GM23338 (cell line): ENCODE measurements at regions not wholly inside any gene's neighbourhood (a gene's known extent, or its start where the extent isn't known, plus 50 kb on each side); places are given as distances from the start of the nearest gene placed in this dataset.

ENCODE experiments used
- ATAC-seq: fragments of 200-7000 bp; cut with Tn5 transposase; 3 replicates; pipeline ENCODE4 v1.9.1; 2020
- DNase-seq: peaks from one replicate; pipeline ENCODE4 v3.0.0-alpha.2; 2015; ENCODE audit warnings: low spot score
- H2AFZ ChIP-seq: fragments of 200-600 bp; sonication (generic); 2 replicates; pipeline ENCODE4 v1.8.0; 2016; ENCODE audit warnings: antibody characterized with exemption, mild to moderate bottlenecking, moderate library complexity
- H3F3A ChIP-seq: fragments of 200-600 bp; sonication (generic); replicated peaks from 2 replicates; pipeline ENCODE4 v1.8.0; 2017; ENCODE audit warnings: antibody characterized with exemption, mixed run types, low read depth
- H3K27ac ChIP-seq: fragments of 200-600 bp; sonication (generic); 2 replicates; pipeline ENCODE4 v1.6.1; 2016; ENCODE audit warnings: low read depth
- H3K27me3 ChIP-seq: fragments of 200-600 bp; sonication (generic); 2 replicates; pipeline ENCODE4 v1.8.0; 2016; ENCODE audit warnings: mild to moderate bottlenecking, mixed run types, moderate library complexity; ENCODE audit not compliant: insufficient read depth
- H3K36me3 ChIP-seq: fragments of 200-600 bp; sonication (generic); 2 replicates; pipeline ENCODE4 v1.8.0; 2016; ENCODE audit warnings: mild to moderate bottlenecking; ENCODE audit not compliant: insufficient read depth
- H3K4me1 ChIP-seq: fragments of 200-600 bp; sonication (generic); 2 replicates; pipeline ENCODE4 v1.8.0; 2016; ENCODE audit warnings: mild to moderate bottlenecking, moderate library complexity; ENCODE audit not compliant: insufficient read depth
- H3K4me2 ChIP-seq: fragments of 200-600 bp; sonication (generic); 2 replicates; pipeline ENCODE4 v1.7.1; 2017; ENCODE audit warnings: mixed run types
- H3K4me3 ChIP-seq: fragments of 200-600 bp; sonication (generic); 2 replicates; pipeline ENCODE4 v1.6.1; 2016; ENCODE audit warnings: mixed run types
- H3K79me2 ChIP-seq: fragments of 200-600 bp; sonication (generic); replicated peaks from 2 replicates; pipeline ENCODE4 v1.8.0; 2017; ENCODE audit warnings: mild to moderate bottlenecking; ENCODE audit not compliant: insufficient read depth
- H3K9me2 ChIP-seq: fragments of 200-600 bp; sonication (generic); 2 replicates; pipeline ENCODE4 v1.8.0; 2017; ENCODE audit not compliant: insufficient read depth
- H4K20me1 ChIP-seq: fragments of 200-600 bp; sonication (generic); replicated peaks from 2 replicates; pipeline ENCODE4 v1.8.0; 2017; ENCODE audit warnings: mild to moderate bottlenecking; ENCODE audit not compliant: insufficient read depth
- H3K27ac Mint-ChIP-seq: 2 replicates; pipeline ENCODE4 v1.8.0; 2020; ENCODE audit warnings: inconsistent platforms, mild to moderate bottlenecking, moderate library complexity, mixed read lengths
- H3K27me3 Mint-ChIP-seq: 3 replicates; pipeline ENCODE4 v1.8.0; 2022; ENCODE audit warnings: low read depth, mild to moderate bottlenecking, moderate library complexity, mixed read lengths, inconsistent platforms; ENCODE audit not compliant: insufficient read depth, poor library complexity
- H3K36me3 Mint-ChIP-seq: 3 replicates; pipeline ENCODE4 v1.8.0; 2021; ENCODE audit warnings: low read depth, mild to moderate bottlenecking, inconsistent platforms, moderate library complexity, mixed read lengths
- H3K4me1 Mint-ChIP-seq: 3 replicates; pipeline ENCODE4 v1.8.0; 2020; ENCODE audit warnings: mild to moderate bottlenecking, inconsistent platforms, mixed read lengths
- H3K4me3 Mint-ChIP-seq: 3 replicates; pipeline ENCODE4 v1.8.0; 2021; ENCODE audit warnings: moderate library complexity, mild to moderate bottlenecking, inconsistent platforms, mixed read lengths
- H3K9me3 Mint-ChIP-seq: 3 replicates; pipeline ENCODE4 v1.8.0; 2020; ENCODE audit warnings: moderate library complexity, mild to moderate bottlenecking, inconsistent platforms, mixed read lengths
- CREB1 ChIP-seq: fragments of 250-450 bp; sonication (Bioruptor Pico); IDR thresholded peaks from 2 replicates; pipeline ENCODE4 v1.5.0; 2020; ENCODE audit warnings: low read depth, mild to moderate bottlenecking, moderate library complexity
- ETS1 ChIP-seq: IDR thresholded peaks from 2 replicates; pipeline ENCODE4 v1.6.1; 2016; ENCODE audit warnings: antibody characterized with exemption
- EZH2 ChIP-seq: fragments of 200-600 bp; sonication (generic); IDR thresholded peaks from one replicate; pipeline ENCODE4 v1.8.0; 2017; ENCODE audit warnings: antibody characterized with exemption, mild to moderate bottlenecking, low read depth; ENCODE audit not compliant: unreplicated experiment
- EZH2phosphoT487 ChIP-seq: fragments of 200-600 bp; sonication (generic); IDR thresholded peaks from one replicate; pipeline ENCODE4 v1.8.1; 2018; ENCODE audit warnings: antibody characterized with exemption; ENCODE audit not compliant: unreplicated experiment
- JUNB ChIP-seq: IDR thresholded peaks from one replicate; pipeline ENCODE4 v1.6.1; 2016; ENCODE audit warnings: antibody characterized with exemption; ENCODE audit not compliant: unreplicated experiment
- NANOG ChIP-seq: IDR thresholded peaks from 2 replicates; pipeline ENCODE4 v1.6.1; 2016; ENCODE audit warnings: antibody characterized with exemption, borderline replicate concordance
- POLR2AphosphoS5 ChIP-seq: IDR thresholded peaks from 2 replicates; pipeline ENCODE4 v1.6.1; 2016; ENCODE audit warnings: antibody characterized with exemption, low read depth
- STAT1 ChIP-seq: IDR thresholded peaks from one replicate; pipeline ENCODE4 v1.6.1; 2016; ENCODE audit warnings: antibody characterized with exemption; ENCODE audit not compliant: unreplicated experiment
- ZNF114 ChIP-seq: fragments of 250-450 bp; sonication (Bioruptor Pico); IDR thresholded peaks from 2 replicates; pipeline ENCODE4 v1.5.0; 2020; ENCODE audit warnings: mild to moderate bottlenecking, moderate library complexity
- ZNF331 ChIP-seq: fragments of 250-450 bp; sonication (Bioruptor Pico); IDR thresholded peaks from 2 replicates; pipeline ENCODE4 v1.5.0; 2020; ENCODE audit warnings: low read depth, mild to moderate bottlenecking, moderate library complexity
- TF ChIP-seq, protein P1 (sequence below), 2 experiments: fragments of 200-600 bp in 1 of 2; sonication (generic) in 1 of 2; conservative IDR thresholded peaks; 2 replicates each; pipeline versions ENCODE4 v1.5.1 to v1.6.1; 2016 to 2017; ENCODE audit warnings: antibody characterized with exemption in 2 of 2, low read depth in 2 of 2, mild to moderate bottlenecking in 2 of 2, moderate library complexity in 1 of 2
- TF ChIP-seq, protein P2 (sequence below): fragments of 250-450 bp; sonication (Bioruptor Pico); IDR thresholded peaks from 2 replicates; pipeline ENCODE4 v1.5.0; 2020; ENCODE audit warnings: mild to moderate bottlenecking, moderate library complexity
- TF ChIP-seq, protein P3 (sequence below): IDR thresholded peaks from one replicate; pipeline ENCODE4 v1.6.1; 2018; ENCODE audit warnings: antibody characterized with exemption; ENCODE audit not compliant: unreplicated experiment

DNA sequence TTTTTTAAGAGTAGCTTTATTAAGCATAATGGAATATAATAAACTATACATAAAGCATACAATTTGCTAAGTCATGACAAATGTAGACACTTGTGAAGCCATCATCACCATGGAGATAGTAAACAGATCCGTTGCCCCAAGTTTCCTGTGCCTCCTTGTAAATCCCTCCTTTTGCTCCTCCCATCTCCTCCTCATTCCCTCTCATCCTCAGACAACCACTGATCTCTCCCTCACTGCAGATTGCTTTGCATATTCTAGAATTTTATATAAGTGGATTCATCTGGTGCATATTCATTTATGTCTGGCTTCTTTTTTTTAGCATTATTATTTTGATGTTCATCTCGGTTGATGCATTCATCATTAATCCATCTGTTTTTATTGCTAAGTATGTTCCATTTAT, 67.0 kb downstream of the CYTL1 start:
- TF ChIP-seq NANOG = no peak
- TF ChIP-seq POLR2AphosphoS5 = no peak
- TF ChIP-seq STAT1 = no peak
- no peak for TF ChIP-seq CREB1 (CRISPR knock-in tag)
- TF ChIP-seq, protein P1, sequence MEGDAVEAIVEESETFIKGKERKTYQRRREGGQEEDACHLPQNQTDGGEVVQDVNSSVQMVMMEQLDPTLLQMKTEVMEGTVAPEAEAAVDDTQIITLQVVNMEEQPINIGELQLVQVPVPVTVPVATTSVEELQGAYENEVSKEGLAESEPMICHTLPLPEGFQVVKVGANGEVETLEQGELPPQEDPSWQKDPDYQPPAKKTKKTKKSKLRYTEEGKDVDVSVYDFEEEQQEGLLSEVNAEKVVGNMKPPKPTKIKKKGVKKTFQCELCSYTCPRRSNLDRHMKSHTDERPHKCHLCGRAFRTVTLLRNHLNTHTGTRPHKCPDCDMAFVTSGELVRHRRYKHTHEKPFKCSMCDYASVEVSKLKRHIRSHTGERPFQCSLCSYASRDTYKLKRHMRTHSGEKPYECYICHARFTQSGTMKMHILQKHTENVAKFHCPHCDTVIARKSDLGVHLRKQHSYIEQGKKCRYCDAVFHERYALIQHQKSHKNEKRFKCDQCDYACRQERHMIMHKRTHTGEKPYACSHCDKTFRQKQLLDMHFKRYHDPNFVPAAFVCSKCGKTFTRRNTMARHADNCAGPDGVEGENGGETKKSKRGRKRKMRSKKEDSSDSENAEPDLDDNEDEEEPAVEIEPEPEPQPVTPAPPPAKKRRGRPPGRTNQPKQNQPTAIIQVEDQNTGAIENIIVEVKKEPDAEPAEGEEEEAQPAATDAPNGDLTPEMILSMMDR (conservative IDR thresholded peaks at IDR 0.05; ENCODE audit: low read depth in 2 of 2) = no peak
- TF ChIP-seq ZNF114 (CRISPR knock-in tag) = no peak
- TF ChIP-seq, protein P2, sequence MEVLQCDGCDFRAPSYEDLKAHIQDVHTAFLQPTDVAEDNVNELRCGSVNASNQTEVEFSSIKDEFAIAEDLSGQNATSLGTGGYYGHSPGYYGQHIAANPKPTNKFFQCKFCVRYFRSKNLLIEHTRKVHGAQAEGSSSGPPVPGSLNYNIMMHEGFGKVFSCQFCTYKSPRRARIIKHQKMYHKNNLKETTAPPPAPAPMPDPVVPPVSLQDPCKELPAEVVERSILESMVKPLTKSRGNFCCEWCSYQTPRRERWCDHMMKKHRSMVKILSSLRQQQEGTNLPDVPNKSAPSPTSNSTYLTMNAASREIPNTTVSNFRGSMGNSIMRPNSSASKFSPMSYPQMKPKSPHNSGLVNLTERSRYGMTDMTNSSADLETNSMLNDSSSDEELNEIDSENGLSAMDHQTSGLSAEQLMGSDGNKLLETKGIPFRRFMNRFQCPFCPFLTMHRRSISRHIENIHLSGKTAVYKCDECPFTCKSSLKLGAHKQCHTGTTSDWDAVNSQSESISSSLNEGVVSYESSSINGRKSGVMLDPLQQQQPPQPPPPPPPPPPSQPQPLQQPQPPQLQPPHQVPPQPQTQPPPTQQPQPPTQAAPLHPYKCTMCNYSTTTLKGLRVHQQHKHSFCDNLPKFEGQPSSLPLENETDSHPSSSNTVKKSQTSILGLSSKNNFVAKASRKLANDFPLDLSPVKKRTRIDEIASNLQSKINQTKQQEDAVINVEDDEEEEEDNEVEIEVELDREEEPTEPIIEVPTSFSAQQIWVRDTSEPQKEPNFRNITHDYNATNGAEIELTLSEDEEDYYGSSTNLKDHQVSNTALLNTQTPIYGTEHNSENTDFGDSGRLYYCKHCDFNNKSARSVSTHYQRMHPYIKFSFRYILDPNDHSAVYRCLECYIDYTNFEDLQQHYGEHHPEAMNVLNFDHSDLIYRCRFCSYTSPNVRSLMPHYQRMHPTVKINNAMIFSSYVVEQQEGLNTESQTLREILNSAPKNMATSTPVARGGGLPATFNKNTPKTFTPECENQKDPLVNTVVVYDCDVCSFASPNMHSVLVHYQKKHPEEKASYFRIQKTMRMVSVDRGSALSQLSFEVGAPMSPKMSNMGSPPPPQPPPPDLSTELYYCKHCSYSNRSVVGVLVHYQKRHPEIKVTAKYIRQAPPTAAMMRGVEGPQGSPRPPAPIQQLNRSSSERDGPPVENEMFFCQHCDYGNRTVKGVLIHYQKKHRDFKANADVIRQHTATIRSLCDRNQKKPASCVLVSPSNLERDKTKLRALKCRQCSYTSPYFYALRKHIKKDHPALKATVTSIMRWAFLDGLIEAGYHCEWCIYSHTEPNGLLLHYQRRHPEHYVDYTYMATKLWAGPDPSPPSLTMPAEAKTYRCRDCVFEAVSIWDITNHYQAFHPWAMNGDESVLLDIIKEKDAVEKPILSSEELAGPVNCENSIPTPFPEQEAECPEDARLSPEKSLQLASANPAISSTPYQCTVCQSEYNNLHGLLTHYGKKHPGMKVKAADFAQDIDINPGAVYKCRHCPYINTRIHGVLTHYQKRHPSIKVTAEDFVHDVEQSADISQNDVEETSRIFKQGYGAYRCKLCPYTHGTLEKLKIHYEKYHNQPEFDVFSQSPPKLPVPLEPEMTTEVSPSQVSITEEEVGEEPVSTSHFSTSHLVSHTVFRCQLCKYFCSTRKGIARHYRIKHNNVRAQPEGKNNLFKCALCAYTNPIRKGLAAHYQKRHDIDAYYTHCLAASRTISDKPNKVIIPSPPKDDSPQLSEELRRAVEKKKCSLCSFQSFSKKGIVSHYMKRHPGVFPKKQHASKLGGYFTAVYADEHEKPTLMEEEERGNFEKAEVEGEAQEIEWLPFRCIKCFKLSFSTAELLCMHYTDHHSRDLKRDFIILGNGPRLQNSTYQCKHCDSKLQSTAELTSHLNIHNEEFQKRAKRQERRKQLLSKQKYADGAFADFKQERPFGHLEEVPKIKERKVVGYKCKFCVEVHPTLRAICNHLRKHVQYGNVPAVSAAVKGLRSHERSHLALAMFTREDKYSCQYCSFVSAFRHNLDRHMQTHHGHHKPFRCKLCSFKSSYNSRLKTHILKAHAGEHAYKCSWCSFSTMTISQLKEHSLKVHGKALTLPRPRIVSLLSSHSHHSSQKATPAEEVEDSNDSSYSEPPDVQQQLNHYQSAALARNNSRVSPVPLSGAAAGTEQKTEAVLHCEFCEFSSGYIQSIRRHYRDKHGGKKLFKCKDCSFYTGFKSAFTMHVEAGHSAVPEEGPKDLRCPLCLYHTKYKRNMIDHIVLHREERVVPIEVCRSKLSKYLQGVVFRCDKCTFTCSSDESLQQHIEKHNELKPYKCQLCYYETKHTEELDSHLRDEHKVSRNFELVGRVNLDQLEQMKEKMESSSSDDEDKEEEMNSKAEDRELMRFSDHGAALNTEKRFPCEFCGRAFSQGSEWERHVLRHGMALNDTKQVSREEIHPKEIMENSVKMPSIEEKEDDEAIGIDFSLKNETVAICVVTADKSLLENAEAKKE (CRISPR knock-in tag) = no peak
- TF ChIP-seq ZNF331 (CRISPR knock-in tag) = no peak
- no peak for TF ChIP-seq EZH2phosphoT487
- TF ChIP-seq ETS1 = no peak
- TF ChIP-seq, protein P3, sequence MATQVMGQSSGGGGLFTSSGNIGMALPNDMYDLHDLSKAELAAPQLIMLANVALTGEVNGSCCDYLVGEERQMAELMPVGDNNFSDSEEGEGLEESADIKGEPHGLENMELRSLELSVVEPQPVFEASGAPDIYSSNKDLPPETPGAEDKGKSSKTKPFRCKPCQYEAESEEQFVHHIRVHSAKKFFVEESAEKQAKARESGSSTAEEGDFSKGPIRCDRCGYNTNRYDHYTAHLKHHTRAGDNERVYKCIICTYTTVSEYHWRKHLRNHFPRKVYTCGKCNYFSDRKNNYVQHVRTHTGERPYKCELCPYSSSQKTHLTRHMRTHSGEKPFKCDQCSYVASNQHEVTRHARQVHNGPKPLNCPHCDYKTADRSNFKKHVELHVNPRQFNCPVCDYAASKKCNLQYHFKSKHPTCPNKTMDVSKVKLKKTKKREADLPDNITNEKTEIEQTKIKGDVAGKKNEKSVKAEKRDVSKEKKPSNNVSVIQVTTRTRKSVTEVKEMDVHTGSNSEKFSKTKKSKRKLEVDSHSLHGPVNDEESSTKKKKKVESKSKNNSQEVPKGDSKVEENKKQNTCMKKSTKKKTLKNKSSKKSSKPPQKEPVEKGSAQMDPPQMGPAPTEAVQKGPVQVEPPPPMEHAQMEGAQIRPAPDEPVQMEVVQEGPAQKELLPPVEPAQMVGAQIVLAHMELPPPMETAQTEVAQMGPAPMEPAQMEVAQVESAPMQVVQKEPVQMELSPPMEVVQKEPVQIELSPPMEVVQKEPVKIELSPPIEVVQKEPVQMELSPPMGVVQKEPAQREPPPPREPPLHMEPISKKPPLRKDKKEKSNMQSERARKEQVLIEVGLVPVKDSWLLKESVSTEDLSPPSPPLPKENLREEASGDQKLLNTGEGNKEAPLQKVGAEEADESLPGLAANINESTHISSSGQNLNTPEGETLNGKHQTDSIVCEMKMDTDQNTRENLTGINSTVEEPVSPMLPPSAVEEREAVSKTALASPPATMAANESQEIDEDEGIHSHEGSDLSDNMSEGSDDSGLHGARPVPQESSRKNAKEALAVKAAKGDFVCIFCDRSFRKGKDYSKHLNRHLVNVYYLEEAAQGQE = no peak
- TF ChIP-seq EZH2 = no peak
- TF ChIP-seq JUNB = no peak
- Mint-ChIP-seq H3K36me3 (no peaks in the 10 kb centered on the region), H3K4me1 (peaks cover 4% of the 10 kb centered on the region; the same call in 1 of the 3 replicates), H3K27me3 (no peaks in the 10 kb centered on the region), H3K9me3 (peaks cover 2% of the 10 kb centered on the region; the same call in 1 of the 3 replicates), H3K4me3 (no peak overlapping the region), H3K27ac (no peak overlapping the region)
- no peak for DNase-seq
- Histone ChIP-seq H3F3A (no peaks in the 10 kb centered on the region), H4K20me1 (no peaks in the 10 kb centered on the region), H2AFZ (no peak overlapping the region), H3K27me3 (no peaks in the 10 kb centered on the region), H3K4me1 (no peaks in the 10 kb centered on the region), H3K27ac (no peak overlapping the region), H3K36me3 (no peaks in the 10 kb centered on the region), H3K4me3 (no peak overlapping the region), H3K9me2 (no peaks in the 10 kb centered on the region), H3K79me2 (no peaks in the 10 kb centered on the region), H3K4me2 (no peak overlapping the region)
- no peak for ATAC-seq
